AG04450 (cell line): ENCODE measurements at regions not wholly inside any gene's neighbourhood (a gene's known extent, or its start where the extent isn't known, plus 50 kb on each side); places are given as distances from the start of the nearest gene placed in this dataset.

ENCODE experiments used
- CTCF ChIA-PET: fragments of 300-600, 350-600 bp; formaldehyde crosslinking; extraction: SDS; loops from one replicate; lab custom pipeline; 2022; ENCODE audit warnings: antibody characterized with exemption, inconsistent platforms; lab: Charles Lee
- POLR2A ChIA-PET: fragments of 350-600 bp; formaldehyde crosslinking; extraction: SDS; loops from one replicate; lab custom pipeline; 2021; ENCODE audit warnings: antibody characterized with exemption, inconsistent platforms; lab: Yijun Ruan, JAX
- DNase-seq: peaks from one replicate; pipeline ENCODE4 v3.0.0-alpha.2; 2011; ENCODE audit warnings: low read depth, low spot score
- H3K27ac ChIP-seq: one replicate; pipeline ENCODE4 v1.5.1; 2012; ENCODE audit warnings: low read depth, low read length, control low read depth
- H3K27me3 ChIP-seq: one replicate; pipeline ENCODE4 v1.6.0; 2012; ENCODE audit warnings: low read length; ENCODE audit not compliant: control insufficient read depth, insufficient read depth
- H3K4me3 ChIP-seq: 2 replicates; pipeline ENCODE4 v1.5.1; 2011; ENCODE audit warnings: mild to moderate bottlenecking, low read depth, low read length, control low read depth
- H3K9me3 ChIP-seq: 2 replicates; pipeline ENCODE4 v1.5.1; 2012; ENCODE audit warnings: low read length; ENCODE audit not compliant: control insufficient read depth, insufficient read depth
- CTCF ChIP-seq: IDR thresholded peaks from 2 replicates; pipeline ENCODE4 v1.5.1; 2011; ENCODE audit warnings: low read depth, low read length, control low read depth, inconsistent platforms

- ChIA-PET CTCF (no interaction called here), POLR2A (no interaction called here)
- H3K27ac ChIP-seq: no peak overlapping the region
- no peaks in the 10 kb centered on the region for H3K9me3 ChIP-seq
- TF ChIP-seq CTCF: no peak
- no peak overlapping the region for H3K4me3 ChIP-seq
- H3K27me3 ChIP-seq: no peaks in the 10 kb centered on the region
- no peak for DNase-seq
Measured at GRCh38 chr2:185967335-185967734, 228.7 kb downstream of the FSIP2 start.

GRCh38 chr2:185970148-185970852 is 231.7 kb downstream of the FSIP2 start:
- Histone ChIP-seq H3K9me3 (no peaks in the 10 kb centered on the region), H3K27me3 (no peaks in the 10 kb centered on the region), H3K27ac (no peak overlapping the region), H3K4me3 (no peak overlapping the region)
- no peak for TF ChIP-seq CTCF
- POLR2A ChIA-PET: no interaction called here
- CTCF ChIA-PET: no interaction called here
- DNase-seq: no peak

GRCh38 chr2:185978634-185979407 is 240.2 kb downstream of the FSIP2 start:
- POLR2A ChIA-PET: no interaction called here
- Histone ChIP-seq H3K9me3 (no peaks in the 10 kb centered on the region), H3K27ac (no peak overlapping the region), H3K4me3 (no peak overlapping the region), H3K27me3 (no peaks in the 10 kb centered on the region)
- no peak for DNase-seq
- no peak for TF ChIP-seq CTCF
- CTCF ChIA-PET: no interaction called here

GRCh38 chr2:185979546-185980071 is 241.0 kb downstream of the FSIP2 start:
- CTCF ChIA-PET: interaction anchor here (0.5 kb wide), 1 partner anchor 1463 kb away, joined by 3 read pairs; no protein-coding TSS in a partner anchor

More at GRCh38 chr2:185979546-185980071, 241.0 kb downstream of the FSIP2 start:
- no peak for DNase-seq
- POLR2A ChIA-PET: no interaction called here
- no peak overlapping the region for H3K27ac ChIP-seq
- H3K27me3 ChIP-seq: no peaks in the 10 kb centered on the region
- H3K9me3 ChIP-seq: no peaks in the 10 kb centered on the region
- H3K4me3 ChIP-seq: no peak overlapping the region
- no peak for TF ChIP-seq CTCF
